CD4-positive, alpha-beta T cell (primary cell): ENCODE measurements at regions not wholly inside any gene's neighbourhood (a gene's known extent, or its start where the extent isn't known, plus 50 kb on each side); places are given as distances from the start of the nearest gene placed in this dataset.

Experiments used
- ATAC-seq: fragments of 200-7000 bp; cut with Tn5 transposase; one replicate; pipeline ENCODE4 v1.10.0; 2022; ENCODE audit warnings: mild to moderate bottlenecking; ENCODE audit not compliant: poor library complexity
- CTCF ChIA-PET: fragments of 350-600 bp; sonication (Branson Sonifier 250); formaldehyde crosslinking; loops from one replicate; lab custom pipeline; 2021; ENCODE audit warnings: antibody characterized with exemption, inconsistent platforms; lab: Charles Lee
- POLR2A ChIA-PET: fragments of 350-600 bp; sonication (Branson Sonifier 250); formaldehyde crosslinking; loops from one replicate; lab custom pipeline; 2021; ENCODE audit warnings: antibody characterized with exemption, inconsistent platforms; lab: Charles Lee
- DNase-seq, 14 experiments: peaks; one replicate each; pipeline ENCODE4 v3.0.0-alpha.2; 2013 to 2020; ENCODE audit warnings: mixed read lengths in 2 of 14
- H3K27ac ChIP-seq, 2 donors: one replicate each; pipeline versions ENCODE4 v1.5.1 to v1.7.0; 2013; ENCODE audit warnings: low read length in 2 of 2, low read depth in 1 of 2, mild to moderate bottlenecking in 1 of 2
- H3K27me3 ChIP-seq, 2 experiments: 1 replicate in 1 of 2; 2 replicates in 1 of 2; pipeline versions ENCODE4 v1.6.1 to v1.7.0; 2013; ENCODE audit warnings: low read length in 2 of 2, control low read depth in 1 of 2, mild to moderate bottlenecking in 1 of 2, moderate library complexity in 1 of 2; ENCODE audit not compliant: insufficient read depth in 2 of 2, control insufficient read depth in 1 of 2
- H3K36me3 ChIP-seq: one replicate; pipeline ENCODE4 v1.6.1; 2013; ENCODE audit warnings: low read length, control low read depth; ENCODE audit not compliant: insufficient read depth
- H3K4me1 ChIP-seq: one replicate; pipeline ENCODE4 v1.6.1; 2013; ENCODE audit warnings: low read length, control low read depth; ENCODE audit not compliant: insufficient read depth
- H3K4me3 ChIP-seq: one replicate; pipeline ENCODE4 v1.5.1; 2013; ENCODE audit warnings: mild to moderate bottlenecking, low read length, moderate library complexity
- H3K9me3 ChIP-seq, 2 experiments: 1 replicate in 1 of 2; 2 replicates in 1 of 2; pipeline versions ENCODE4 v1.6.1 to v1.7.0; 2013; ENCODE audit warnings: low read length in 2 of 2, mild to moderate bottlenecking in 2 of 2, control low read depth in 1 of 2, moderate library complexity in 1 of 2; ENCODE audit not compliant: control insufficient read depth in 1 of 2, insufficient read depth in 1 of 2
- H3K27ac Mint-ChIP-seq: one replicate; pipeline ENCODE4 v1.8.0; 2020; ENCODE audit warnings: mixed read lengths
- H3K27me3 Mint-ChIP-seq: one replicate; pipeline ENCODE4 v1.8.0; 2021; ENCODE audit warnings: mixed read lengths
- H3K36me3 Mint-ChIP-seq: one replicate; pipeline ENCODE4 v1.8.0; 2021; ENCODE audit warnings: low read depth, mixed read lengths
- H3K4me1 Mint-ChIP-seq: one replicate; pipeline ENCODE4 v1.8.0; 2021; ENCODE audit warnings: low read depth, mixed read lengths
- H3K4me3 Mint-ChIP-seq: one replicate; pipeline ENCODE4 v1.8.0; 2020; ENCODE audit warnings: mild to moderate bottlenecking, mixed read lengths
- H3K9me3 Mint-ChIP-seq: one replicate; pipeline ENCODE4 v1.8.0; 2020; ENCODE audit warnings: mixed read lengths
- CTCF ChIP-seq: fragments of 200-600 bp; IDR thresholded peaks from one replicate; pipeline ENCODE4 v1.8.0; 2022; ENCODE audit warnings: antibody characterized with exemption, mild to moderate bottlenecking
- intact Hi-C, 2 experiments: fragments of 100-400 bp; cut with DNase I in 1 of 2; cut with micrococcal nuclease in 1 of 2; formaldehyde crosslinking; loops; one replicate each; pipeline versions ENCODE4 v1.15.1 to v1.9.0; 2023 to 2025; cut with DNase I, micrococcal nuclease

GRCh38 chr13:99124046-99124400 is 76.6 kb upstream of the UBAC2 start:
- Mint-ChIP-seq H3K36me3 (no peaks in the 10 kb centered on the region), H3K9me3 (peaks cover 3% of the 10 kb centered on the region), H3K27me3 (no peaks in the 10 kb centered on the region), H3K4me3 (no peak overlapping the region), H3K4me1 (peaks cover 23% of the 10 kb centered on the region), H3K27ac (no peak overlapping the region)
- DNase-seq, result no peak
- ChIA-PET POLR2A (no interaction called here), CTCF (no interaction called here)
- H3K9me3 ChIP-seq, result no peaks in the 10 kb centered on the region
- H3K4me3 ChIP-seq, result no peak overlapping the region
- intact Hi-C loops, result no loop called here
- peaks cover 7% of the 10 kb centered on the region for H3K4me1 ChIP-seq
- no peaks in the 10 kb centered on the region for H3K36me3 ChIP-seq
- ATAC-seq, result no peak
- H3K27ac ChIP-seq, result no peak overlapping the region
- no peak for TF ChIP-seq CTCF
- no peaks in the 10 kb centered on the region for H3K27me3 ChIP-seq

- Mint-ChIP-seq H3K27me3 (no peaks in the 10 kb centered on the region), H3K4me1 (peaks cover 23% of the 10 kb centered on the region), H3K4me3 (no peak overlapping the region), H3K27ac (no peak overlapping the region), H3K36me3 (no peaks in the 10 kb centered on the region), H3K9me3 (peaks cover 3% of the 10 kb centered on the region)
- DNase-seq, result peak in 4 of 14 experiments; percentile 19 to 55 (median 26)
- intact Hi-C loops, result no loop called here
- TF ChIP-seq CTCF, result no peak
- peaks cover 7% of the 10 kb centered on the region for H3K4me1 ChIP-seq
- no peak overlapping the region for H3K4me3 ChIP-seq
- CTCF ChIA-PET, result no interaction called here
- POLR2A ChIA-PET, result interaction anchor here (0.6 to 1.3 kb wide), 3 partner anchors 21 to 141 kb away, joined by 3 read pairs; no protein-coding TSS in a partner anchor
- H3K27me3 ChIP-seq, result no peaks in the 10 kb centered on the region
- ATAC-seq, result peak; percentile 43
- H3K36me3 ChIP-seq, result no peaks in the 10 kb centered on the region
- no peak overlapping the region for H3K27ac ChIP-seq
- no peaks in the 10 kb centered on the region for H3K9me3 ChIP-seq
Observed at GRCh38 chr13:99124794-99125316, 75.8 kb upstream of the UBAC2 start.

- no peak for DNase-seq
Observed at GRCh38 chr13:99125326-99125915, 75.2 kb upstream of the UBAC2 start.

More at GRCh38 chr13:99125326-99125915, 75.2 kb upstream of the UBAC2 start:
- ChIA-PET CTCF (no interaction called here), POLR2A (interaction anchor here (0.6 to 1.3 kb wide), 3 partner anchors 20 to 140 kb away, joined by 3 read pairs; no protein-coding TSS in a partner anchor)
- no peak overlapping the region for H3K4me3 Mint-ChIP-seq
- no peaks in the 10 kb centered on the region for H3K36me3 ChIP-seq
- H3K27me3 ChIP-seq, result no peaks in the 10 kb centered on the region
- H3K9me3 ChIP-seq, result no peaks in the 10 kb centered on the region
- intact Hi-C loops, result no loop called here
- peaks cover 2% of the 10 kb centered on the region for H3K9me3 Mint-ChIP-seq
- H3K27ac Mint-ChIP-seq, result no peak overlapping the region
- H3K36me3 Mint-ChIP-seq, result no peaks in the 10 kb centered on the region
- ATAC-seq, result no peak
- H3K4me3 ChIP-seq, result no peak overlapping the region
- peaks cover 21% of the 10 kb centered on the region for H3K4me1 Mint-ChIP-seq
- no peak overlapping the region for H3K27ac ChIP-seq
- no peak for TF ChIP-seq CTCF
- H3K27me3 Mint-ChIP-seq, result no peaks in the 10 kb centered on the region
- H3K4me1 ChIP-seq, result peaks cover 7% of the 10 kb centered on the region
